Endothelial cell of umbilical vein (primary cell): ENCODE measurements at regions not wholly inside any gene's neighbourhood (a gene's known extent, or its start where the extent isn't known, plus 50 kb on each side); places are given as distances from the start of the nearest gene placed in this dataset.

Source experiments
- BruUV-seq: library from RNA; stranded (reverse); fragments of 400-500 nt; replicated peaks from 2 replicates; lab custom pipeline; 2021; lab: Mats Ljungman, UMichigan
- CTCF ChIA-PET: fragments of 300-600, 350-600 bp; sonication (Branson Sonifier 250); formaldehyde crosslinking; loops from one replicate; lab custom pipeline; 2021; ENCODE audit warnings: antibody characterized with exemption, inconsistent platforms; lab: Charles Lee
- POLR2A ChIA-PET: fragments of 300-600, 350-600 bp; sonication (Branson Sonifier 250); formaldehyde crosslinking; loops from one replicate; lab custom pipeline; 2021; ENCODE audit warnings: antibody characterized with exemption, inconsistent platforms; lab: Charles Lee
- DNase-seq: peaks from one replicate; pipeline ENCODE4 v3.0.0-alpha.2; 2011; ENCODE audit warnings: low read depth, low spot score
- FAIRE-seq: peaks from 2 replicates; lab custom pipeline; 2011; peaks lifted over from hg19 to GRCh38; lab: Jason Lieb, UNC
- H2AFZ ChIP-seq: 2 replicates; pipeline ENCODE4 v1.6.0; 2012; ENCODE audit warnings: low read depth, low read length, control low read depth, inconsistent platforms
- H3K27ac ChIP-seq: 2 replicates; pipeline ENCODE4 v1.5.1; 2011; ENCODE audit warnings: low read depth, mild to moderate bottlenecking, control low read depth, low read length, moderate library complexity; ENCODE audit not compliant: insufficient read depth
- H3K27me3 ChIP-seq, 2 experiments: 2 replicates each; pipeline versions ENCODE4 v1.6.0 to v1.6.1; 2011; ENCODE audit warnings: low read length in 2 of 2, mixed read lengths in 1 of 2; ENCODE audit not compliant: control insufficient read depth in 2 of 2, insufficient read depth in 2 of 2
- H3K36me3 ChIP-seq, 2 experiments: 2 replicates in 1 of 2; 3 replicates in 1 of 2; pipeline ENCODE4 v1.5.1; 2011; ENCODE audit warnings: low read length in 2 of 2, mild to moderate bottlenecking in 1 of 2, moderate library complexity in 1 of 2; ENCODE audit not compliant: control insufficient read depth in 2 of 2, insufficient read depth in 2 of 2; ENCODE audit errors: extremely low read depth in 1 of 2
- H3K4me1 ChIP-seq: 3 replicates; pipeline ENCODE4 v1.5.1; 2011; ENCODE audit warnings: mild to moderate bottlenecking, low read length; ENCODE audit not compliant: control insufficient read depth, insufficient read depth; ENCODE audit errors: extremely low read depth
- H3K4me2 ChIP-seq: 2 replicates; pipeline ENCODE4 v1.6.1; 2011; ENCODE audit warnings: low read length, control low read depth, mixed read lengths; ENCODE audit not compliant: insufficient read depth
- H3K4me3 ChIP-seq, 3 experiments: fragments of 200-600 bp in 1 of 3; sonication (generic), shearing (Covaris generic) in 1 of 3; replicated peaks in 1 of 3; 2 replicates each; pipeline ENCODE4 v1.5.1; 2011 to 2016; ENCODE audit warnings: control low read depth in 3 of 3, low read length in 3 of 3, mild to moderate bottlenecking in 2 of 3, inconsistent platforms in 1 of 3, low read depth in 1 of 3, moderate library complexity in 1 of 3; ENCODE audit not compliant: insufficient read depth in 1 of 3
- H3K79me2 ChIP-seq: 2 replicates; pipeline ENCODE4 v1.6.0; 2012; ENCODE audit warnings: low read length, inconsistent platforms; ENCODE audit not compliant: control insufficient read depth, insufficient read depth
- H3K9ac ChIP-seq: replicated peaks from 2 replicates; pipeline ENCODE3; 2011; ENCODE audit warnings: low read length, control low read depth; ENCODE audit not compliant: insufficient read depth; ENCODE audit errors: extremely low read depth
- H3K9me1 ChIP-seq: replicated peaks from 3 replicates; pipeline ENCODE4 v1.6.0; 2011; ENCODE audit warnings: mild to moderate bottlenecking, low read length; ENCODE audit not compliant: control insufficient read depth, insufficient read depth; ENCODE audit errors: extremely low read depth
- H3K9me3 ChIP-seq: replicated peaks from 2 replicates; pipeline ENCODE4 v1.5.1; 2012; ENCODE audit warnings: low read length, inconsistent platforms; ENCODE audit not compliant: control insufficient read depth, insufficient read depth
- H4K20me1 ChIP-seq: replicated peaks from 2 replicates; pipeline ENCODE3; 2011; ENCODE audit warnings: mild to moderate bottlenecking, low read length; ENCODE audit not compliant: control insufficient read depth, insufficient read depth; ENCODE audit errors: extremely low read depth
- CTCF ChIP-seq, 2 donors: IDR thresholded peaks; 1 replicate in 1 of 2; 2 replicates in 1 of 2; pipeline ENCODE4 v1.5.1; 2011; ENCODE audit warnings: low read length in 2 of 2, mild to moderate bottlenecking in 2 of 2, moderate library complexity in 2 of 2, control low read depth in 1 of 2, inconsistent platforms in 1 of 2, low read depth in 1 of 2; ENCODE audit not compliant: insufficient read depth in 1 of 2; ENCODE audit errors: extremely low read depth in 1 of 2
- EZH2 ChIP-seq: IDR thresholded peaks from 2 replicates; pipeline ENCODE4 v1.6.1; 2012; ENCODE audit warnings: borderline replicate concordance, low read depth, mild to moderate bottlenecking, moderate library complexity, low read length, inconsistent platforms; ENCODE audit not compliant: severe bottlenecking
- FOS ChIP-seq: IDR thresholded peaks from 2 replicates; pipeline ENCODE4 v1.6.1; 2011; ENCODE audit warnings: mild to moderate bottlenecking, low read length, moderate library complexity, borderline replicate concordance; ENCODE audit not compliant: insufficient read depth
- GATA2 ChIP-seq: IDR thresholded peaks from 2 replicates; pipeline ENCODE4 v1.7.0; 2011; ENCODE audit warnings: low read depth, mild to moderate bottlenecking, moderate library complexity, mixed read lengths, low read length; ENCODE audit not compliant: insufficient read length, insufficient read depth
- JUN ChIP-seq: IDR thresholded peaks from 2 replicates; pipeline ENCODE4 v1.6.1; 2011; ENCODE audit warnings: borderline replicate concordance, low read depth; ENCODE audit not compliant: insufficient read length, insufficient read depth
- MAX ChIP-seq: IDR thresholded peaks from 2 replicates; pipeline ENCODE4 v1.6.1; 2011; ENCODE audit not compliant: insufficient read depth, insufficient read length
- MYC ChIP-seq: IDR thresholded peaks from one replicate; pipeline ENCODE4 v1.6.1; 2011; ENCODE audit warnings: mild to moderate bottlenecking, low read depth, low read length
- POLR2A ChIP-seq: IDR thresholded peaks from 2 replicates; pipeline ENCODE4 v1.6.1; 2012; ENCODE audit warnings: low read depth, mild to moderate bottlenecking, control low read depth, low read length
- POLR2AphosphoS5 ChIP-seq: IDR thresholded peaks from 2 replicates; pipeline ENCODE4 v1.6.1; 2012; ENCODE audit warnings: low read depth, mild to moderate bottlenecking, control low read depth, low read length, moderate library complexity; ENCODE audit not compliant: insufficient read depth
- dilution Hi-C: fragments of 300-500 bp; cut with MboI; formaldehyde crosslinking; loops from one replicate; pipeline ENCODE4 v1.15.0; 2019; ENCODE audit warnings: low sequenced_read_pairs; ENCODE audit not compliant: extremely low pct_ligation_motif_present
- intact Hi-C: fragments of 100-400 bp; cut with micrococcal nuclease; formaldehyde crosslinking; loops from one replicate; pipeline ENCODE4 v1.10.0; 2022

- H4K20me1 ChIP-seq: no peaks in the 10 kb centered on the region
- H3K4me2 ChIP-seq: no peak overlapping the region
- H3K4me3 ChIP-seq: no peak overlapping the region
- peaks cover 6% of the 10 kb centered on the region for H3K4me1 ChIP-seq
- no peaks in the 10 kb centered on the region for H3K9me3 ChIP-seq
- no peak for TF ChIP-seq POLR2AphosphoS5
- TF ChIP-seq CTCF (IDR thresholded peaks at IDR 0.05; ENCODE audit: extremely low read depth in 1 of 2, insufficient read depth in 1 of 2, low read depth in 1 of 2, low read length in 2 of 2): no peak
- TF ChIP-seq GATA2: no peak
- TF ChIP-seq FOS: no peak
- DNase-seq: no peak
- ChIA-PET CTCF (interaction anchor here (2.3 kb wide), 1 partner anchor 951 kb away, joined by 9 read pairs; no protein-coding TSS in a partner anchor), POLR2A (no interaction called here)
- no peak overlapping the region for H3K9ac ChIP-seq
- BruUV-seq: no TSS peak
- H3K27ac ChIP-seq: no peak overlapping the region
- H3K9me1 ChIP-seq: no peaks in the 10 kb centered on the region
- no peaks in the 10 kb centered on the region for H3K36me3 ChIP-seq
- intact Hi-C loops: loop anchor here (5.0 kb wide), 2 partner anchors 311 to 611 kb away; no protein-coding TSS in a partner anchor
- H3K79me2 ChIP-seq: no peaks in the 10 kb centered on the region
- H3K27me3 ChIP-seq: no peaks in the 10 kb centered on the region
- no peak for FAIRE-seq
- no peak overlapping the region for H2AFZ ChIP-seq
- dilution Hi-C loops: no loop called here
Observed at GRCh38 chr4:124331781-124332180, 380.8 kb downstream of the ANKRD50 start.

GRCh38 chr4:124333466-124333865, 379.1 kb downstream of the ANKRD50 start:
- CTCF ChIA-PET: interaction anchor here (0.6 to 3.1 kb wide), 70 partner anchors 10 to 1231 kb away, joined by 3 to 76 read pairs (median 4); partner anchors contain the start of gene ANKRD50
- intact Hi-C loops (loop anchor here (5.0 kb wide), 2 partner anchors 309 to 609 kb away; no protein-coding TSS in a partner anchor), dilution Hi-C loops (no loop called here)
- Histone ChIP-seq H3K9me1 (no peaks in the 10 kb centered on the region), H3K9ac (no peak overlapping the region), H2AFZ (peak overlapping the region; percentile 57), H3K4me3 (no peak overlapping the region), H3K9me3 (no peaks in the 10 kb centered on the region), H4K20me1 (no peaks in the 10 kb centered on the region), H3K79me2 (no peaks in the 10 kb centered on the region), H3K27ac (no peak overlapping the region), H3K36me3 (no peaks in the 10 kb centered on the region), H3K4me2 (no peak overlapping the region), H3K27me3 (no peaks in the 10 kb centered on the region), H3K4me1 (peaks cover 7% of the 10 kb centered on the region)
- FAIRE-seq (no peak), DNase-seq (no peak)
- POLR2A ChIA-PET: interaction anchor here (1.0 to 1.8 kb wide), 5 partner anchors 17 to 911 kb away, joined by 3 to 10 read pairs (median 8); partner anchors contain the start of gene ANKRD50
- BruUV-seq: no TSS peak
- TF ChIP-seq MYC (no peak), POLR2AphosphoS5 (no peak), EZH2 (no peak), GATA2 (no peak), FOS (no peak), POLR2A (no peak), JUN (no peak), CTCF (IDR thresholded peaks at IDR 0.05; ENCODE audit: extremely low read depth in 1 of 2, insufficient read depth in 1 of 2, low read depth in 1 of 2, low read length in 2 of 2) (no peak), MAX (no peak)
